Liver (tissue), 8 donors: ENCODE measurements at regions not wholly inside any gene's neighbourhood (a gene's known extent, or its start where the extent isn't known, plus 50 kb on each side); places are given as distances from the start of the nearest gene placed in this dataset.

Experiments used
- DNase-seq: peaks from one replicate; pipeline ENCODE4 v3.0.0-alpha.2; 2017; ENCODE audit warnings: low spot score
- H3K27ac ChIP-seq, 2 donors: one replicate each; pipeline ENCODE4 v1.7.0; 2013; ENCODE audit warnings: inconsistent platforms in 2 of 2, low read length in 2 of 2, control low read depth in 1 of 2, low read depth in 1 of 2, mild to moderate bottlenecking in 1 of 2
- H3K27me3 ChIP-seq, 4 donors: one replicate each; pipeline versions ENCODE4 v1.6.1 to v1.7.0; 2013; ENCODE audit warnings: low read length in 3 of 4, inconsistent platforms in 1 of 4, mild to moderate bottlenecking in 1 of 4, moderate library complexity in 1 of 4; ENCODE audit not compliant: control insufficient read depth in 4 of 4, insufficient read depth in 4 of 4
- H3K36me3 ChIP-seq, 4 donors: one replicate each; pipeline versions ENCODE4 v1.6.1 to v1.7.0; 2013; ENCODE audit warnings: low read length in 3 of 4, mild to moderate bottlenecking in 3 of 4, low read depth in 1 of 4, moderate library complexity in 1 of 4; ENCODE audit not compliant: control insufficient read depth in 4 of 4, insufficient read depth in 3 of 4
- H3K4me1 ChIP-seq, 4 donors: one replicate each; pipeline versions ENCODE4 v1.6.1 to v1.7.0; 2013; ENCODE audit warnings: low read length in 3 of 4, mild to moderate bottlenecking in 3 of 4, moderate library complexity in 1 of 4; ENCODE audit not compliant: control insufficient read depth in 4 of 4, insufficient read depth in 4 of 4
- H3K4me3 ChIP-seq, 3 donors: one replicate each; pipeline versions ENCODE4 v1.6.1 to v1.7.0; 2013; ENCODE audit warnings: low read length in 3 of 3, control low read depth in 1 of 3, low read depth in 1 of 3, mild to moderate bottlenecking in 1 of 3
- H3K9ac ChIP-seq, 2 donors: one replicate each; pipeline ENCODE4 v1.7.0; 2013; ENCODE audit warnings: low read length in 2 of 2, mild to moderate bottlenecking in 2 of 2, moderate library complexity in 2 of 2, control low read depth in 1 of 2, low read depth in 1 of 2
- H3K9me3 ChIP-seq, 4 donors: one replicate each; pipeline versions ENCODE4 v1.6.1 to v1.7.0; 2013; ENCODE audit warnings: low read length in 3 of 4; ENCODE audit not compliant: control insufficient read depth in 4 of 4
- EGR1 ChIP-seq, 2 donors: IDR thresholded peaks; 2 replicates each; pipeline ENCODE4 v1.6.1; 2016 to 2018; ENCODE audit warnings: antibody characterized with exemption in 2 of 2, low read depth in 2 of 2
- FOXA1 ChIP-seq: IDR thresholded peaks from 2 replicates; pipeline ENCODE4 v1.6.1; 2016; ENCODE audit warnings: antibody characterized with exemption
- FOXA2 ChIP-seq: IDR thresholded peaks from 2 replicates; pipeline ENCODE4 v1.6.1; 2016; ENCODE audit warnings: antibody characterized with exemption
- GABPA ChIP-seq, 2 donors: IDR thresholded peaks in 1 of 2; conservative IDR thresholded peaks in 1 of 2; 2 replicates each; pipeline ENCODE4 v1.6.1; 2016; ENCODE audit warnings: antibody characterized with exemption in 2 of 2, mild to moderate bottlenecking in 1 of 2, moderate library complexity in 1 of 2
- HNF4G ChIP-seq: IDR thresholded peaks from 2 replicates; pipeline ENCODE4 v1.6.1; 2016; ENCODE audit warnings: antibody characterized with exemption
- JUND ChIP-seq, 2 donors: IDR thresholded peaks; 2 replicates each; pipeline ENCODE4 v1.6.1; 2016; ENCODE audit warnings: antibody characterized with exemption in 2 of 2
- RAD21 ChIP-seq, 2 donors: IDR thresholded peaks; 2 replicates each; pipeline ENCODE4 v1.6.1; 2016; ENCODE audit warnings: antibody characterized with exemption in 2 of 2, mild to moderate bottlenecking in 2 of 2
- RXRA ChIP-seq, 2 donors: IDR thresholded peaks; 2 replicates each; pipeline ENCODE4 v1.6.1; 2017 to 2018; ENCODE audit warnings: antibody characterized with exemption in 2 of 2, mild to moderate bottlenecking in 1 of 2
- SP1 ChIP-seq: IDR thresholded peaks from 2 replicates; pipeline ENCODE4 v1.6.1; 2018; ENCODE audit warnings: antibody characterized with exemption, mild to moderate bottlenecking
- TAF1 ChIP-seq: conservative IDR thresholded peaks from 2 replicates; pipeline ENCODE4 v1.6.1; 2016; ENCODE audit warnings: antibody characterized with exemption, mild to moderate bottlenecking
- YY1 ChIP-seq: IDR thresholded peaks from 2 replicates; pipeline ENCODE4 v1.6.1; 2016; ENCODE audit warnings: antibody characterized with exemption, mild to moderate bottlenecking
- WGBS: extraction: QIAGEN DNeasy Blood & Tissue Kit; methylation state at CpG from one replicate; pipeline ENCODE4 v1.1.7; 2013; 5-methylcytosine and 5-hydroxymethylcytosine counted together
- TF ChIP-seq, protein P1 (sequence below): IDR thresholded peaks from 2 replicates; pipeline ENCODE4 v1.6.1; 2016; ENCODE audit warnings: antibody characterized with exemption
- TF ChIP-seq, protein P2 (sequence below): IDR thresholded peaks from 2 replicates; pipeline ENCODE4 v1.6.1; 2016; ENCODE audit warnings: antibody characterized with exemption, mild to moderate bottlenecking
- TF ChIP-seq, protein P3 (sequence below): IDR thresholded peaks from 2 replicates; pipeline ENCODE4 v1.6.1; 2016; ENCODE audit warnings: antibody characterized with exemption
- TF ChIP-seq, protein P4 (sequence below): fragments of 150-350 bp; IDR thresholded peaks from 2 replicates; pipeline ENCODE4 v1.5.1; 2017; ENCODE audit warnings: improper control_type of control experiment, low read depth, low read length; ENCODE audit not compliant: missing input control
- TF ChIP-seq, protein P5 (sequence below): IDR thresholded peaks from 2 replicates; pipeline ENCODE4 v1.6.1; 2016; ENCODE audit warnings: antibody characterized with exemption
- donor health status: healthy.
- donor health status: healthy.
- donor health status: healthy.
- donor health status: healthy.
- donor health status: healthy.

DNA sequence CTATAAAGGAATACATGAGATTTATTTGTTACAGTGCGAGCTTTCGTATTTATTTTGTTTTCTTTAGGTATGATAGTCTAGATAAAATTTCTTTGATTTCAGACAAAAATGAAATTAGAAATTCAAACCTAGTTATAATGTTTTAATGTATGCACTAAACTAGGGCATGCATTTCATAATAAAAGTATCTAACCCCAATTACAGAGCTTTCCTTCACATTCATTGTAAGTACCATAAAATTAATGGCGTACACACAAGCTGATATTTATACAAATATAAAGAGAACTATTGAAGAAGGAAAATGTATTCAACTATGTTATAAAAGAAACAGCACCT lies 120.2 kb downstream of the GXYLT1 start:
- DNase-seq = no peak
- no peak for TF ChIP-seq GABPA (IDR thresholded peaks at IDR 0.05 in 1 of 2, conservative IDR thresholded peaks at IDR 0.05 in 1 of 2)
- TF ChIP-seq, protein P1, sequence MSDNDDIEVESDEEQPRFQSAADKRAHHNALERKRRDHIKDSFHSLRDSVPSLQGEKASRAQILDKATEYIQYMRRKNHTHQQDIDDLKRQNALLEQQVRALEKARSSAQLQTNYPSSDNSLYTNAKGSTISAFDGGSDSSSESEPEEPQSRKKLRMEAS = no peak
- TF ChIP-seq EGR1 (IDR thresholded peaks at IDR 0.05; ENCODE audit: low read depth in 2 of 2) = no peak
- TF ChIP-seq RAD21 (IDR thresholded peaks at IDR 0.05) = no peak
- no peak for TF ChIP-seq HNF4G
- TF ChIP-seq YY1 = no peak
- TF ChIP-seq, protein P2, sequence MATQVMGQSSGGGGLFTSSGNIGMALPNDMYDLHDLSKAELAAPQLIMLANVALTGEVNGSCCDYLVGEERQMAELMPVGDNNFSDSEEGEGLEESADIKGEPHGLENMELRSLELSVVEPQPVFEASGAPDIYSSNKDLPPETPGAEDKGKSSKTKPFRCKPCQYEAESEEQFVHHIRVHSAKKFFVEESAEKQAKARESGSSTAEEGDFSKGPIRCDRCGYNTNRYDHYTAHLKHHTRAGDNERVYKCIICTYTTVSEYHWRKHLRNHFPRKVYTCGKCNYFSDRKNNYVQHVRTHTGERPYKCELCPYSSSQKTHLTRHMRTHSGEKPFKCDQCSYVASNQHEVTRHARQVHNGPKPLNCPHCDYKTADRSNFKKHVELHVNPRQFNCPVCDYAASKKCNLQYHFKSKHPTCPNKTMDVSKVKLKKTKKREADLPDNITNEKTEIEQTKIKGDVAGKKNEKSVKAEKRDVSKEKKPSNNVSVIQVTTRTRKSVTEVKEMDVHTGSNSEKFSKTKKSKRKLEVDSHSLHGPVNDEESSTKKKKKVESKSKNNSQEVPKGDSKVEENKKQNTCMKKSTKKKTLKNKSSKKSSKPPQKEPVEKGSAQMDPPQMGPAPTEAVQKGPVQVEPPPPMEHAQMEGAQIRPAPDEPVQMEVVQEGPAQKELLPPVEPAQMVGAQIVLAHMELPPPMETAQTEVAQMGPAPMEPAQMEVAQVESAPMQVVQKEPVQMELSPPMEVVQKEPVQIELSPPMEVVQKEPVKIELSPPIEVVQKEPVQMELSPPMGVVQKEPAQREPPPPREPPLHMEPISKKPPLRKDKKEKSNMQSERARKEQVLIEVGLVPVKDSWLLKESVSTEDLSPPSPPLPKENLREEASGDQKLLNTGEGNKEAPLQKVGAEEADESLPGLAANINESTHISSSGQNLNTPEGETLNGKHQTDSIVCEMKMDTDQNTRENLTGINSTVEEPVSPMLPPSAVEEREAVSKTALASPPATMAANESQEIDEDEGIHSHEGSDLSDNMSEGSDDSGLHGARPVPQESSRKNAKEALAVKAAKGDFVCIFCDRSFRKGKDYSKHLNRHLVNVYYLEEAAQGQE = no peak
- TF ChIP-seq, protein P3, sequence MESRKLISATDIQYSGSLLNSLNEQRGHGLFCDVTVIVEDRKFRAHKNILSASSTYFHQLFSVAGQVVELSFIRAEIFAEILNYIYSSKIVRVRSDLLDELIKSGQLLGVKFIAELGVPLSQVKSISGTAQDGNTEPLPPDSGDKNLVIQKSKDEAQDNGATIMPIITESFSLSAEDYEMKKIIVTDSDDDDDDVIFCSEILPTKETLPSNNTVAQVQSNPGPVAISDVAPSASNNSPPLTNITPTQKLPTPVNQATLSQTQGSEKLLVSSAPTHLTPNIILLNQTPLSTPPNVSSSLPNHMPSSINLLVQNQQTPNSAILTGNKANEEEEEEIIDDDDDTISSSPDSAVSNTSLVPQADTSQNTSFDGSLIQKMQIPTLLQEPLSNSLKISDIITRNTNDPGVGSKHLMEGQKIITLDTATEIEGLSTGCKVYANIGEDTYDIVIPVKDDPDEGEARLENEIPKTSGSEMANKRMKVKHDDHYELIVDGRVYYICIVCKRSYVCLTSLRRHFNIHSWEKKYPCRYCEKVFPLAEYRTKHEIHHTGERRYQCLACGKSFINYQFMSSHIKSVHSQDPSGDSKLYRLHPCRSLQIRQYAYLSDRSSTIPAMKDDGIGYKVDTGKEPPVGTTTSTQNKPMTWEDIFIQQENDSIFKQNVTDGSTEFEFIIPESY = no peak
- TF ChIP-seq FOXA2 = no peak
- TF ChIP-seq, protein P4, sequence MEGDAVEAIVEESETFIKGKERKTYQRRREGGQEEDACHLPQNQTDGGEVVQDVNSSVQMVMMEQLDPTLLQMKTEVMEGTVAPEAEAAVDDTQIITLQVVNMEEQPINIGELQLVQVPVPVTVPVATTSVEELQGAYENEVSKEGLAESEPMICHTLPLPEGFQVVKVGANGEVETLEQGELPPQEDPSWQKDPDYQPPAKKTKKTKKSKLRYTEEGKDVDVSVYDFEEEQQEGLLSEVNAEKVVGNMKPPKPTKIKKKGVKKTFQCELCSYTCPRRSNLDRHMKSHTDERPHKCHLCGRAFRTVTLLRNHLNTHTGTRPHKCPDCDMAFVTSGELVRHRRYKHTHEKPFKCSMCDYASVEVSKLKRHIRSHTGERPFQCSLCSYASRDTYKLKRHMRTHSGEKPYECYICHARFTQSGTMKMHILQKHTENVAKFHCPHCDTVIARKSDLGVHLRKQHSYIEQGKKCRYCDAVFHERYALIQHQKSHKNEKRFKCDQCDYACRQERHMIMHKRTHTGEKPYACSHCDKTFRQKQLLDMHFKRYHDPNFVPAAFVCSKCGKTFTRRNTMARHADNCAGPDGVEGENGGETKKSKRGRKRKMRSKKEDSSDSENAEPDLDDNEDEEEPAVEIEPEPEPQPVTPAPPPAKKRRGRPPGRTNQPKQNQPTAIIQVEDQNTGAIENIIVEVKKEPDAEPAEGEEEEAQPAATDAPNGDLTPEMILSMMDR = no peak
- no peak for TF ChIP-seq FOXA1
- TF ChIP-seq, protein P5, sequence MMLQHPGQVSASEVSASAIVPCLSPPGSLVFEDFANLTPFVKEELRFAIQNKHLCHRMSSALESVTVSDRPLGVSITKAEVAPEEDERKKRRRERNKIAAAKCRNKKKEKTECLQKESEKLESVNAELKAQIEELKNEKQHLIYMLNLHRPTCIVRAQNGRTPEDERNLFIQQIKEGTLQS = no peak
- TF ChIP-seq SP1 = no peak
- TF ChIP-seq TAF1 = no peak
- TF ChIP-seq JUND (IDR thresholded peaks at IDR 0.05) = no peak
- no peak for TF ChIP-seq RXRA (IDR thresholded peaks at IDR 0.05)
- Histone ChIP-seq H3K27ac (no peak overlapping the region), H3K36me3 (no peaks in the 10 kb centered on the region), H3K9ac (no peak overlapping the region), H3K4me3 (no peak overlapping the region), H3K9me3 (no peaks in the 10 kb centered on the region), H3K27me3 (no peaks in the 10 kb centered on the region), H3K4me1 (peaks cover 0 to 4% (median 2%) of the 10 kb centered on the region in 4 donors)
- WGBS = 25% methylated on average over 3 of the region's 3 CpGs
